ENCODE measurements at regions not wholly inside any gene's neighbourhood (a gene's known extent, or its start where the extent isn't known, plus 50 kb on each side); places are given as distances from the start of the nearest gene placed in this dataset.

- Histone ChIP-seq H3K27me3 (ENCODE audit: control insufficient read depth, extremely low read depth, insufficient read depth, low read length) (no peaks in the 10 kb centered on the region), H2AFZ (ENCODE audit: control insufficient read depth, low read length) (no peak overlapping the region), H3K4me1 (ENCODE audit: control insufficient read depth, extremely low read depth, insufficient read depth, low read length) (peaks cover 31% of the 10 kb centered on the region), H3K9me3 (ENCODE audit: control insufficient read depth, low read depth, low read length) (no peaks in the 10 kb centered on the region), H3K27ac (ENCODE audit: control insufficient read depth, insufficient read depth, low read length) (no peak overlapping the region), H3K9me1 (ENCODE audit: control insufficient read depth, extremely low read depth, insufficient read depth, low read length) (no peaks in the 10 kb centered on the region), H4K20me1 (ENCODE audit: control insufficient read depth, extremely low read depth, insufficient read depth, low read length) (no peaks in the 10 kb centered on the region), H3K79me2 (ENCODE audit: control insufficient read depth, insufficient read depth, low read length) (no peaks in the 10 kb centered on the region), H3K36me3 (ENCODE audit: control insufficient read depth in 2 of 2, extremely low read depth in 1 of 2, insufficient read depth in 2 of 2, low read length in 2 of 2) (no peaks in the 10 kb centered on the region), H3K9ac (ENCODE audit: control insufficient read depth, extremely low read depth, insufficient read depth, low read length) (no peak overlapping the region), H3K4me3 (ENCODE audit: control insufficient read depth in 2 of 3, extremely low read depth in 1 of 3, insufficient read depth in 2 of 3, low read depth in 1 of 3, low read length in 3 of 3) (no peak overlapping the region), H3K4me2 (ENCODE audit: control insufficient read depth, extremely low read depth, insufficient read depth, low read depth, low read length) (no peak overlapping the region)
- DNase-seq (ENCODE audit: low read depth, low spot score) (no peak), FAIRE-seq (peak; percentile 5)
- TF ChIP-seq CTCF (optimal IDR thresholded peaks at IDR 0.05 in 1 of 3, IDR thresholded peaks at IDR 0.05 in 1 of 3, conservative IDR thresholded peaks at IDR 0.05 in 1 of 3; ENCODE audit: extremely low read depth in 1 of 3, insufficient read depth in 2 of 3, low read length in 3 of 3) (no peak), EZH2 (IDR thresholded peaks at IDR 0.05; ENCODE audit: low read length) (no peak)
- dilution Hi-C loops (cut with MboI; ENCODE audit: extremely low pct_ligation_motif_present, low sequenced_read_pairs) = no loop called here
These were observed 149.5 kb downstream of the SPP2 start for GRCh38 chr2:234199996-234200395.

GRCh38 chr2:234198976-234199375 is 148.5 kb downstream of the SPP2 start:
- Histone ChIP-seq H4K20me1 (ENCODE audit: control insufficient read depth, extremely low read depth, insufficient read depth, low read length) (no peaks in the 10 kb centered on the region), H3K79me2 (ENCODE audit: control insufficient read depth, insufficient read depth, low read length) (no peaks in the 10 kb centered on the region), H3K36me3 (ENCODE audit: control insufficient read depth in 2 of 2, extremely low read depth in 1 of 2, insufficient read depth in 2 of 2, low read length in 2 of 2) (no peaks in the 10 kb centered on the region), H3K4me2 (ENCODE audit: control insufficient read depth, extremely low read depth, insufficient read depth, low read depth, low read length) (no peak overlapping the region), H2AFZ (ENCODE audit: control insufficient read depth, low read length) (no peak overlapping the region), H3K9me3 (ENCODE audit: control insufficient read depth, low read depth, low read length) (no peaks in the 10 kb centered on the region), H3K27ac (ENCODE audit: control insufficient read depth, insufficient read depth, low read length) (no peak overlapping the region), H3K4me1 (ENCODE audit: control insufficient read depth, extremely low read depth, insufficient read depth, low read length) (peaks cover 28% of the 10 kb centered on the region), H3K4me3 (ENCODE audit: control insufficient read depth in 2 of 3, extremely low read depth in 1 of 3, insufficient read depth in 2 of 3, low read depth in 1 of 3, low read length in 3 of 3) (no peak overlapping the region), H3K9me1 (ENCODE audit: control insufficient read depth, extremely low read depth, insufficient read depth, low read length) (no peaks in the 10 kb centered on the region), H3K9ac (ENCODE audit: control insufficient read depth, extremely low read depth, insufficient read depth, low read length) (no peak overlapping the region), H3K27me3 (ENCODE audit: control insufficient read depth, extremely low read depth, insufficient read depth, low read length) (no peaks in the 10 kb centered on the region)
- FAIRE-seq = peak; percentile 80
- DNase-seq (ENCODE audit: low read depth, low spot score) = no peak
- no peak for TF ChIP-seq EZH2 (IDR thresholded peaks at IDR 0.05; ENCODE audit: low read length)
- no peak for TF ChIP-seq CTCF (optimal IDR thresholded peaks at IDR 0.05 in 1 of 3, IDR thresholded peaks at IDR 0.05 in 1 of 3, conservative IDR thresholded peaks at IDR 0.05 in 1 of 3; ENCODE audit: extremely low read depth in 1 of 3, insufficient read depth in 2 of 3, low read length in 3 of 3)
- dilution Hi-C loops (cut with MboI; ENCODE audit: extremely low pct_ligation_motif_present, low sequenced_read_pairs) = no loop called here

Data from keratinocyte (primary cell).